NOMO-1 treated with DMSO at 0.1 percent for 48 hours (cell line): ENCODE measurements at regions not wholly inside any gene's neighbourhood (a gene's known extent, or its start where the extent isn't known, plus 50 kb on each side); places are given as distances from the start of the nearest gene placed in this dataset.

Experiments
- DNase-seq: peaks from one replicate; lab custom pipeline; 2025; ENCODE audit not compliant: unreplicated experiment; lab: John Stamatoyannopoulos, UW

GRCh38 chr5:112112346-112112745 lies 306.7 kb downstream of the EPB41L4A start:
- no peak for DNase-seq

GRCh38 chr5:112109331-112110007 lies 309.6 kb downstream of the EPB41L4A start:
- DNase-seq, result peak; percentile 93

- peak; percentile 22 for DNase-seq
These were observed 312.2 kb downstream of the EPB41L4A start for GRCh38 chr5:112106878-112107277.

- DNase-seq, result no peak
These were observed 321.3 kb downstream of the EPB41L4A start for GRCh38 chr5:112097768-112098167.

- no peak for DNase-seq
These were observed 330.2 kb upstream of the NREP start for GRCh38 chr5:112087222-112087621.

GRCh38 chr5:112086740-112087139 lies 329.7 kb upstream of the NREP start:
- DNase-seq, result no peak

- no peak for DNase-seq
These were observed 327.2 kb upstream of the NREP start for GRCh38 chr5:112084149-112084548.

GRCh38 chr5:112083623-112084022 lies 326.6 kb upstream of the NREP start:
- DNase-seq, result no peak

GRCh38 chr5:112077180-112077579 lies 320.2 kb upstream of the NREP start:
- no peak for DNase-seq

- DNase-seq, result no peak
These were observed 313.0 kb upstream of the NREP start for GRCh38 chr5:112070022-112070421.

- DNase-seq, result no peak
These were observed 312.3 kb upstream of the NREP start for GRCh38 chr5:112069329-112069728.

GRCh38 chr5:112068593-112068992 lies 311.6 kb upstream of the NREP start:
- DNase-seq, result peak; percentile 80

- DNase-seq, result no peak
These were observed 308.8 kb upstream of the NREP start for GRCh38 chr5:112065781-112066180.

- peak; percentile 51 for DNase-seq
These were observed 308.0 kb upstream of the NREP start for GRCh38 chr5:112064956-112065355.

GRCh38 chr5:112064271-112064701 lies 307.3 kb upstream of the NREP start:
- DNase-seq, result no peak

- DNase-seq, result no peak
These were observed 306.9 kb upstream of the NREP start for GRCh38 chr5:112063856-112064255.

GRCh38 chr5:112063191-112063590 lies 306.2 kb upstream of the NREP start:
- no peak for DNase-seq

- DNase-seq, result no peak
These were observed 305.2 kb upstream of the NREP start for GRCh38 chr5:112062181-112062580.

- DNase-seq, result no peak
These were observed 304.7 kb upstream of the NREP start for GRCh38 chr5:112061666-112062065.

- no peak for DNase-seq
These were observed 302.7 kb upstream of the NREP start for GRCh38 chr5:112059579-112060135.

GRCh38 chr5:112049738-112050137 lies 292.7 kb upstream of the NREP start:
- DNase-seq, result no peak

- no peak for DNase-seq
These were observed 279.2 kb upstream of the NREP start for GRCh38 chr5:112036206-112036605.

GRCh38 chr5:112034421-112034979 lies 277.5 kb upstream of the NREP start:
- DNase-seq, result no peak
